Smooth muscle cell (in vitro differentiated cells): ENCODE measurements at regions not wholly inside any gene's neighbourhood (a gene's known extent, or its start where the extent isn't known, plus 50 kb on each side); places are given as distances from the start of the nearest gene placed in this dataset.

Source experiments
- DNase-seq: peaks from one replicate; lab custom pipeline; 2025; ENCODE audit not compliant: unreplicated experiment; lab: John Stamatoyannopoulos, UW
- H2AFZ ChIP-seq: fragments of 200-600 bp; sonication (generic); 2 replicates; pipeline ENCODE4 v1.6.0; 2016; ENCODE audit warnings: antibody characterized with exemption, low read depth, mild to moderate bottlenecking
- H3F3A ChIP-seq: fragments of 200-600 bp; sonication (generic); 2 replicates; pipeline ENCODE4 v1.6.0; 2017; ENCODE audit warnings: antibody characterized with exemption, low read depth
- H3K27ac ChIP-seq: fragments of 200-600 bp; sonication (generic); 2 replicates; pipeline ENCODE4 v1.5.1; 2016; ENCODE audit warnings: low read depth, mild to moderate bottlenecking
- H3K27me3 ChIP-seq: fragments of 200-600 bp; sonication (generic); 2 replicates; pipeline ENCODE4 v1.6.1; 2016; ENCODE audit warnings: low read depth, mild to moderate bottlenecking
- H3K36me3 ChIP-seq: fragments of 200-600 bp; sonication (generic); 2 replicates; pipeline ENCODE4 v1.5.1; 2016; ENCODE audit warnings: low read depth
- H3K4me1 ChIP-seq: fragments of 200-600 bp; sonication (generic); 2 replicates; pipeline ENCODE4 v1.5.1; 2016; ENCODE audit warnings: low read depth
- H3K4me2 ChIP-seq: fragments of 200-600 bp; sonication (generic); 2 replicates; pipeline ENCODE4 v1.6.0; 2016; ENCODE audit warnings: mild to moderate bottlenecking
- H3K4me3 ChIP-seq: fragments of 200-600 bp; sonication (generic); 2 replicates; pipeline ENCODE4 v1.5.1; 2016; ENCODE audit warnings: mild to moderate bottlenecking
- H3K79me2 ChIP-seq: fragments of 200-600 bp; sonication (generic); 2 replicates; pipeline ENCODE4 v1.6.0; 2016; ENCODE audit warnings: low read depth, mild to moderate bottlenecking
- H3K9ac ChIP-seq: fragments of 200-600 bp; sonication (generic); 2 replicates; pipeline ENCODE4 v1.6.0; 2016; ENCODE audit warnings: low read depth
- H3K9me3 ChIP-seq: fragments of 200-600 bp; sonication (generic); replicated peaks from 2 replicates; pipeline ENCODE4 v1.5.1; 2016; ENCODE audit warnings: low read depth
- H4K20me1 ChIP-seq: fragments of 200-600 bp; sonication (generic); 2 replicates; pipeline ENCODE4 v1.6.0; 2016; ENCODE audit warnings: low read depth
- WGBS: methylation state at CpG from one replicate; pipeline ENCODE4 v1.1.7; 2016; ENCODE audit warnings: low lambda C conversion rate; 5-methylcytosine and 5-hydroxymethylcytosine counted together
- TF ChIP-seq, protein P1 (sequence below): fragments of 200-600 bp; sonication (generic); IDR thresholded peaks from 2 replicates; pipeline ENCODE4 v1.5.1; 2017; ENCODE audit warnings: borderline replicate concordance, mild to moderate bottlenecking, antibody characterized with exemption; ENCODE audit not compliant: insufficient read depth, poor library complexity, severe bottlenecking

GRCh38 chrX:129041319-129041718 is 482.0 kb downstream of the SMARCA1 start:
- H3K9ac ChIP-seq, result no peak overlapping the region
- no peaks in the 10 kb centered on the region for H3K79me2 ChIP-seq
- no peak overlapping the region for H2AFZ ChIP-seq
- 94% methylated on average over 5 of the region's 5 CpGs for WGBS
- no peaks in the 10 kb centered on the region for H3K36me3 ChIP-seq
- H3F3A ChIP-seq, result no peaks in the 10 kb centered on the region
- DNase-seq, result no peak
- TF ChIP-seq, protein P1, sequence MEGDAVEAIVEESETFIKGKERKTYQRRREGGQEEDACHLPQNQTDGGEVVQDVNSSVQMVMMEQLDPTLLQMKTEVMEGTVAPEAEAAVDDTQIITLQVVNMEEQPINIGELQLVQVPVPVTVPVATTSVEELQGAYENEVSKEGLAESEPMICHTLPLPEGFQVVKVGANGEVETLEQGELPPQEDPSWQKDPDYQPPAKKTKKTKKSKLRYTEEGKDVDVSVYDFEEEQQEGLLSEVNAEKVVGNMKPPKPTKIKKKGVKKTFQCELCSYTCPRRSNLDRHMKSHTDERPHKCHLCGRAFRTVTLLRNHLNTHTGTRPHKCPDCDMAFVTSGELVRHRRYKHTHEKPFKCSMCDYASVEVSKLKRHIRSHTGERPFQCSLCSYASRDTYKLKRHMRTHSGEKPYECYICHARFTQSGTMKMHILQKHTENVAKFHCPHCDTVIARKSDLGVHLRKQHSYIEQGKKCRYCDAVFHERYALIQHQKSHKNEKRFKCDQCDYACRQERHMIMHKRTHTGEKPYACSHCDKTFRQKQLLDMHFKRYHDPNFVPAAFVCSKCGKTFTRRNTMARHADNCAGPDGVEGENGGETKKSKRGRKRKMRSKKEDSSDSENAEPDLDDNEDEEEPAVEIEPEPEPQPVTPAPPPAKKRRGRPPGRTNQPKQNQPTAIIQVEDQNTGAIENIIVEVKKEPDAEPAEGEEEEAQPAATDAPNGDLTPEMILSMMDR, result no peak
- no peaks in the 10 kb centered on the region for H4K20me1 ChIP-seq
- H3K4me2 ChIP-seq, result no peak overlapping the region
- H3K4me3 ChIP-seq, result no peak overlapping the region
- H3K27me3 ChIP-seq, result no peaks in the 10 kb centered on the region
- H3K9me3 ChIP-seq, result no peaks in the 10 kb centered on the region
- no peak overlapping the region for H3K27ac ChIP-seq
- no peaks in the 10 kb centered on the region for H3K4me1 ChIP-seq

- Histone ChIP-seq H3K79me2 (no peaks in the 10 kb centered on the region), H3K9me3 (no peaks in the 10 kb centered on the region), H3K4me3 (no peak overlapping the region), H3K36me3 (no peaks in the 10 kb centered on the region), H3K27me3 (no peaks in the 10 kb centered on the region), H3K27ac (no peak overlapping the region), H2AFZ (no peak overlapping the region), H3K4me2 (no peak overlapping the region), H3K9ac (no peak overlapping the region), H3K4me1 (no peaks in the 10 kb centered on the region), H3F3A (no peaks in the 10 kb centered on the region), H4K20me1 (no peaks in the 10 kb centered on the region)
- no peak for DNase-seq
- TF ChIP-seq, protein P1, result no peak
- WGBS, result 80% methylated on average over 5 of the region's 5 CpGs
Observed at GRCh38 chrX:129040124-129040523, 483.2 kb downstream of the SMARCA1 start.

- DNase-seq, result no peak
- TF ChIP-seq, protein P1, result no peak
- 55% methylated on average over 7 of the region's 7 CpGs for WGBS
- H3K27me3 ChIP-seq, result no peaks in the 10 kb centered on the region
- no peaks in the 10 kb centered on the region for H3K79me2 ChIP-seq
- H3K4me3 ChIP-seq, result no peak overlapping the region
- no peaks in the 10 kb centered on the region for H3K36me3 ChIP-seq
- H2AFZ ChIP-seq, result no peak overlapping the region
- no peaks in the 10 kb centered on the region for H3K9me3 ChIP-seq
- H3K4me2 ChIP-seq, result no peak overlapping the region
- no peaks in the 10 kb centered on the region for H3K4me1 ChIP-seq
- H3K9ac ChIP-seq, result no peak overlapping the region
- no peak overlapping the region for H3K27ac ChIP-seq
- H3F3A ChIP-seq, result no peaks in the 10 kb centered on the region
- H4K20me1 ChIP-seq, result no peaks in the 10 kb centered on the region
Observed at GRCh38 chrX:129039176-129039575, 484.1 kb downstream of the SMARCA1 start.

DNA sequence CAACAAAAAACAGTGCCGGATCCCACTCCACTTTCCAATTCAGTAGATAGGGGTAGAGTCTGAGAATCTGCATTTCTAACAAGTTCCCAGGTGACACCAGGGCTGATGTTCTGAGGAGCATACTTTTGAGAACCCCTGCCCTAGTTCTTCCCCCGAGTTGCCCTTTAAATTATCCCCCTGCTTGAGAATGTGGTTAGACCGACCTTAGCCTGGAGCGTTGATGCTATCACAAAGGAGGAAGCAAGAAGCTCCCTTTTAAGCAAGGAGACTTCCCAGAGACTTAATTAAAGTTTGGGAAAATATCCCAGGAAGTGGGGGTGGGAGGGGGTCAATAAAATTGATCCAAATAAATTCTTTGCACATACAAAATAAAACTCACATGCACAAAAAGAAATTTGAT is 485.9 kb downstream of the SMARCA1 start:
- no peak overlapping the region for H3K27ac ChIP-seq
- H3K4me3 ChIP-seq, result no peak overlapping the region
- no peaks in the 10 kb centered on the region for H3K79me2 ChIP-seq
- no peak overlapping the region for H2AFZ ChIP-seq
- WGBS, result 55% methylated on average over 4 of the region's 4 CpGs
- TF ChIP-seq, protein P1, result no peak
- no peak for DNase-seq
- H4K20me1 ChIP-seq, result no peaks in the 10 kb centered on the region
- H3K27me3 ChIP-seq, result no peaks in the 10 kb centered on the region
- no peaks in the 10 kb centered on the region for H3K4me1 ChIP-seq
- H3K9me3 ChIP-seq, result no peaks in the 10 kb centered on the region
- H3K36me3 ChIP-seq, result no peaks in the 10 kb centered on the region
- no peaks in the 10 kb centered on the region for H3F3A ChIP-seq
- no peak overlapping the region for H3K9ac ChIP-seq
- no peak overlapping the region for H3K4me2 ChIP-seq
